ENCODE measurements at regions not wholly inside any gene's neighbourhood (a gene's known extent, or its start where the extent isn't known, plus 50 kb on each side); places are given as distances from the start of the nearest gene placed in this dataset.

- TF ChIP-seq POLR2AphosphoS5 (IDR thresholded peaks at IDR 0.05; ENCODE audit: low read depth, low read length) (no peak), SIN3A (IDR thresholded peaks at IDR 0.05; ENCODE audit: borderline replicate concordance, insufficient read depth, low read depth, low read length) (no peak)
These were observed 91.6 kb upstream of the RUNX3 start for GRCh38 chr1:25021591-25022215.
